Stomach (tissue), 8 donors: ENCODE measurements at regions not wholly inside any gene's neighbourhood (a gene's known extent, or its start where the extent isn't known, plus 50 kb on each side); places are given as distances from the start of the nearest gene placed in this dataset.

Source experiments
- DNase-seq, 2 donors: peaks; one replicate each; pipeline versions ENCODE4 v3.0.0 to v3.0.0-alpha.2; 2013 to 2019
- H3K27ac ChIP-seq, 5 donors: fragments of 200-600 bp in 4 of 5; sonication (generic) in 4 of 5; one replicate each; pipeline ENCODE4 v1.5.1; 2013 to 2019; ENCODE audit warnings: mild to moderate bottlenecking in 1 of 5, moderate library complexity in 1 of 5
- H3K27me3 ChIP-seq, 3 donors: fragments of 200-600 bp; sonication (generic); one replicate each; pipeline ENCODE4 v1.5.1; 2017 to 2019; ENCODE audit warnings: mixed run types in 1 of 3
- H3K36me3 ChIP-seq, 4 donors: fragments of 200-600 bp; sonication (generic); 1 replicate in 3 of 4; 2 replicates in 1 of 4; pipeline ENCODE4 v1.5.1; 2016 to 2019
- H3K4me1 ChIP-seq, 4 donors: fragments of 200-600 bp; sonication (generic); one replicate each; pipeline ENCODE4 v1.5.1; 2016 to 2019
- H3K4me3 ChIP-seq, 4 donors: fragments of 200-600 bp; sonication (generic) in 3 of 4; one replicate each; pipeline ENCODE4 v1.5.1; 2016 to 2019; ENCODE audit warnings: mild to moderate bottlenecking in 1 of 4
- H3K9me3 ChIP-seq, 4 donors: fragments of 200-600 bp; sonication (generic); one replicate each; pipeline ENCODE4 v1.5.1; 2016 to 2019
- CTCF ChIP-seq, 7 experiments: fragments of 450-650 bp in 4 of 7; fragments of 200-600 bp in 3 of 7; sonication (generic) in 3 of 7; IDR thresholded peaks; one replicate each; pipeline ENCODE4 v1.5.1; 2016 to 2019; ENCODE audit warnings: antibody characterized with exemption in 7 of 7, control low read depth in 2 of 7, mild to moderate bottlenecking in 1 of 7
- EP300 ChIP-seq: sonication (generic); formaldehyde crosslinking; IDR thresholded peaks from one replicate; pipeline ENCODE4 v1.6.1; 2017; ENCODE audit warnings: antibody characterized with exemption
- POLR2A ChIP-seq, 4 donors: fragments of 450-650 bp; IDR thresholded peaks; one replicate each; pipeline ENCODE4 v1.6.1; 2016; ENCODE audit warnings: antibody characterized with exemption in 4 of 4, control low read depth in 2 of 4, mild to moderate bottlenecking in 1 of 4, moderate library complexity in 1 of 4
- POLR2AphosphoS5 ChIP-seq, 3 donors: sonication (generic); formaldehyde crosslinking; IDR thresholded peaks; one replicate each; pipeline ENCODE4 v1.6.1; 2016; ENCODE audit warnings: antibody characterized with exemption in 3 of 3
- WGBS, 5 donors: extraction: QIAGEN DNeasy Blood & Tissue Kit in 3 of 5; methylation state at CpG; one replicate each; pipeline versions ENCODE4 v1.1.5 to v1.1.7; 2013 to 2018; 5-methylcytosine and 5-hydroxymethylcytosine counted together
- intact Hi-C: fragments of 100-400 bp; cut with DNase I; formaldehyde crosslinking; loops from one replicate; pipeline ENCODE4 v1.15.1; 2023; ENCODE audit warnings: low total_unique reads
- donor health status: healthy with polysubstance abuse.
- donor health status: Bipolar disorder and iron deficiency.
- donor health status: healthy.

- no peak for DNase-seq
- H3K4me3 ChIP-seq, result no peak overlapping the region
- intact Hi-C loops, result no loop called here
- H3K9me3 ChIP-seq, result peaks cover 0 to 7% (median 2%) of the 10 kb centered on the region in 4 donors
- H3K27ac ChIP-seq, result no peak overlapping the region
- no peaks in the 10 kb centered on the region for H3K36me3 ChIP-seq
- TF ChIP-seq POLR2AphosphoS5 (IDR thresholded peaks at IDR 0.05), result no peak
- TF ChIP-seq EP300, result no peak
- TF ChIP-seq CTCF (IDR thresholded peaks at IDR 0.05), result no peak
- TF ChIP-seq POLR2A (IDR thresholded peaks at IDR 0.05), result no peak
- no peaks in the 10 kb centered on the region for H3K27me3 ChIP-seq
- no peaks in the 10 kb centered on the region for H3K4me1 ChIP-seq
- WGBS, 5 donors, result 82 to 98% (median 94%) methylated on average over 2 to 4 of the region's 4 CpGs
These were observed 554.8 kb downstream of the TBC1D32 start for GRCh38 chr6:120779441-120779840.

- Histone ChIP-seq H3K4me1 (no peaks in the 10 kb centered on the region), H3K27ac (no peak overlapping the region), H3K36me3 (no peaks in the 10 kb centered on the region), H3K4me3 (no peak overlapping the region), H3K27me3 (no peaks in the 10 kb centered on the region), H3K9me3 (peaks cover 0 to 7% (median 2%) of the 10 kb centered on the region in 4 donors)
- 70 to 82% (median 76%) methylated on average over 3 of the region's 3 CpGs for WGBS, 5 donors
- TF ChIP-seq EP300 (no peak), POLR2AphosphoS5 (IDR thresholded peaks at IDR 0.05) (no peak), CTCF (IDR thresholded peaks at IDR 0.05) (no peak), POLR2A (IDR thresholded peaks at IDR 0.05) (no peak)
- no peak for DNase-seq
- intact Hi-C loops, result no loop called here
These were observed 558.6 kb downstream of the TBC1D32 start for GRCh38 chr6:120775698-120776097.

GRCh38 chr6:120774275-120774674 is 560.0 kb downstream of the TBC1D32 start:
- no peak for TF ChIP-seq POLR2AphosphoS5 (IDR thresholded peaks at IDR 0.05)
- no peak for TF ChIP-seq EP300
- TF ChIP-seq CTCF (IDR thresholded peaks at IDR 0.05), result no peak
- intact Hi-C loops, result no loop called here
- H3K36me3 ChIP-seq, result no peaks in the 10 kb centered on the region
- peaks cover 0 to 7% (median 2%) of the 10 kb centered on the region in 4 donors for H3K9me3 ChIP-seq
- WGBS, 5 donors, result 37 to 52% (median 47%) methylated on average over 1 of the region's 1 CpG
- no peak overlapping the region for H3K4me3 ChIP-seq
- H3K4me1 ChIP-seq, result no peaks in the 10 kb centered on the region
- no peak for DNase-seq
- H3K27ac ChIP-seq, result no peak overlapping the region
- H3K27me3 ChIP-seq, result no peaks in the 10 kb centered on the region

- 91 to 96% (median 93%) methylated on average over 4 of the region's 4 CpGs for WGBS, 5 donors
- no peak overlapping the region for H3K27ac ChIP-seq
- TF ChIP-seq CTCF (IDR thresholded peaks at IDR 0.05) (no peak), POLR2AphosphoS5 (IDR thresholded peaks at IDR 0.05) (no peak), EP300 (no peak), POLR2A (IDR thresholded peaks at IDR 0.05) (no peak)
- no peak overlapping the region for H3K4me3 ChIP-seq
- H3K36me3 ChIP-seq, result no peaks in the 10 kb centered on the region
- no peak for DNase-seq
- no peaks in the 10 kb centered on the region for H3K4me1 ChIP-seq
- intact Hi-C loops, result no loop called here
- H3K27me3 ChIP-seq, result no peaks in the 10 kb centered on the region
- H3K9me3 ChIP-seq, result no peaks in the 10 kb centered on the region
These were observed 563.3 kb downstream of the TBC1D32 start for GRCh38 chr6:120771019-120771418.
